ENCODE measurements at regions not wholly inside any gene's neighbourhood (a gene's known extent, or its start where the extent isn't known, plus 50 kb on each side); places are given as distances from the start of the nearest gene placed in this dataset.

GRCh38 chr5:165066751-165067385, 1561.4 kb downstream of the MAT2B start:
- H3K4me1 ChIP-seq = no peaks in the 10 kb centered on the region
- TF ChIP-seq CTCF (IDR thresholded peaks at IDR 0.05) = no peak
- no peaks in the 10 kb centered on the region for H3K27me3 ChIP-seq
- H3K4me3 ChIP-seq = no peak overlapping the region
- H3K36me3 ChIP-seq = no peaks in the 10 kb centered on the region
- no peaks in the 10 kb centered on the region for H3K9me3 ChIP-seq
- H3K27ac ChIP-seq = no peak overlapping the region
- no peak for DNase-seq (ENCODE audit: low spot score)

GRCh38 chr5:165076686-165077085, 1571.3 kb downstream of the MAT2B start:
- Histone ChIP-seq H3K4me3 (no peak overlapping the region), H3K4me1 (no peaks in the 10 kb centered on the region), H3K27me3 (no peaks in the 10 kb centered on the region), H3K36me3 (no peaks in the 10 kb centered on the region), H3K27ac (no peak overlapping the region), H3K9me3 (no peaks in the 10 kb centered on the region)
- no peak for TF ChIP-seq CTCF (IDR thresholded peaks at IDR 0.05)
- no peak for DNase-seq (ENCODE audit: low spot score)

- no peak overlapping the region for H3K27ac ChIP-seq
- no peak overlapping the region for H3K4me3 ChIP-seq
- no peaks in the 10 kb centered on the region for H3K4me1 ChIP-seq
- no peaks in the 10 kb centered on the region for H3K36me3 ChIP-seq
- TF ChIP-seq CTCF (IDR thresholded peaks at IDR 0.05) = no peak
- H3K27me3 ChIP-seq = no peaks in the 10 kb centered on the region
- no peaks in the 10 kb centered on the region for H3K9me3 ChIP-seq
- DNase-seq (ENCODE audit: low spot score) = no peak
Observed at GRCh38 chr5:165079389-165079788, 1574.0 kb downstream of the MAT2B start.

- H3K4me3 ChIP-seq = no peak overlapping the region
- no peaks in the 10 kb centered on the region for H3K27me3 ChIP-seq
- H3K9me3 ChIP-seq = no peaks in the 10 kb centered on the region
- H3K36me3 ChIP-seq = no peaks in the 10 kb centered on the region
- no peaks in the 10 kb centered on the region for H3K4me1 ChIP-seq
- TF ChIP-seq CTCF (IDR thresholded peaks at IDR 0.05) = no peak
- no peak for DNase-seq (ENCODE audit: low spot score)
- H3K27ac ChIP-seq = no peak overlapping the region
Observed at GRCh38 chr5:165083394-165083793, 1578.0 kb downstream of the MAT2B start.

- H3K27ac ChIP-seq = no peak overlapping the region
- H3K4me1 ChIP-seq = no peaks in the 10 kb centered on the region
- no peak for DNase-seq (ENCODE audit: low spot score)
- H3K4me3 ChIP-seq = no peak overlapping the region
- no peaks in the 10 kb centered on the region for H3K36me3 ChIP-seq
- H3K9me3 ChIP-seq = no peaks in the 10 kb centered on the region
- no peak for TF ChIP-seq CTCF (IDR thresholded peaks at IDR 0.05)
- no peaks in the 10 kb centered on the region for H3K27me3 ChIP-seq
Observed at GRCh38 chr5:165086465-165086864, 1581.0 kb downstream of the MAT2B start.

GRCh38 chr5:165094782-165095181, 1589.4 kb downstream of the MAT2B start:
- Histone ChIP-seq H3K4me1 (no peaks in the 10 kb centered on the region), H3K27me3 (no peaks in the 10 kb centered on the region), H3K9me3 (no peaks in the 10 kb centered on the region), H3K36me3 (no peaks in the 10 kb centered on the region), H3K4me3 (no peak overlapping the region), H3K27ac (no peak overlapping the region)
- DNase-seq (ENCODE audit: low spot score) = no peak
- TF ChIP-seq CTCF (IDR thresholded peaks at IDR 0.05) = no peak
